ENCODE measurements at regions not wholly inside any gene's neighbourhood (a gene's known extent, or its start where the extent isn't known, plus 50 kb on each side); places are given as distances from the start of the nearest gene placed in this dataset.

DNA sequence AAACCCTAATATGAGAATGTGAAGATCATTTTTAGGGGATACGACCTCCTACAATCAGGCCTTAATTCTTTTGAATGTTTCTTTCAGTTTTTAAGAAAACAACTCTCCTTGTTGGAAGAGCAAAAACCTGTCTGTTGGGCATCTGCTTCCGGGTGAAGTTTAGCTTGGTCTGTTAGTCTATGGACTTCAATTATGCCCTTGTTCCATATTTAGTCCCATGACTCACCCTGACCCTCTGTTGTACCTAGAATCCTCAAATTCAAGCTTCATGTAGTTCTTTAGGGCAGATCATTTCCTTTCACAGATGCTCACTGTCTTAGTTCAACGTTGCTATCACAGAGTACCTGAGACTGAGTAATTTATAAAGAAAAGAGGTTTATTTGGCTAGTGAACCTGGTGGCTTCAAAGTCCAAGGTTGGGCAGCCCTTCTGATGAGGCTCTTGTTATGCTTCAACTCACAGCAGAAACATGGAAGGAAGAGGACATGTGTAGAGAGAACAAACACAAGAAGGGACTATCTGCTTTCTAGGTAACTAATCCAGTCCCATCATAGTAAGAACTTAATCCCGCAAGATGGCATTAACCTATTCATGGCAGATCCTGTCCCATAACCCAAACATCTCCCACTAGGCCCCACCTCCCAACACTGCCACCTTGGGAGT lies 82.5 kb upstream of the SERPINE2 start:
- Histone ChIP-seq H3K27me3 (ENCODE audit: control insufficient read depth in 2 of 2, insufficient read depth in 2 of 2, low read length in 2 of 2) (peaks cover 0 to 1% of the 10 kb centered on the region in 2 experiments), H3K27ac (ENCODE audit: insufficient read depth, low read depth, low read length) (no peak overlapping the region), H3K9ac (replicated peaks; ENCODE audit: extremely low read depth, insufficient read depth, low read length) (no peak overlapping the region), H2AFZ (ENCODE audit: low read depth, low read length) (no peak overlapping the region), H3K4me2 (ENCODE audit: insufficient read depth, low read length) (no peak overlapping the region), H3K79me2 (ENCODE audit: control insufficient read depth, insufficient read depth, low read length) (no peaks in the 10 kb centered on the region), H3K4me1 (ENCODE audit: control insufficient read depth, extremely low read depth, insufficient read depth, low read length) (peaks cover 18% of the 10 kb centered on the region), H3K9me3 (replicated peaks; ENCODE audit: control insufficient read depth, insufficient read depth, low read length) (no peaks in the 10 kb centered on the region), H3K4me3 (replicated peaks in 1 of 3; ENCODE audit: insufficient read depth in 1 of 3, low read depth in 1 of 3, low read length in 3 of 3) (no peak overlapping the region), H4K20me1 (replicated peaks; ENCODE audit: control insufficient read depth, extremely low read depth, insufficient read depth, low read length) (no peaks in the 10 kb centered on the region), H3K36me3 (ENCODE audit: control insufficient read depth in 2 of 2, extremely low read depth in 1 of 2, insufficient read depth in 2 of 2, low read length in 2 of 2) (no peaks in the 10 kb centered on the region), H3K9me1 (replicated peaks; ENCODE audit: control insufficient read depth, extremely low read depth, insufficient read depth, low read length) (no peaks in the 10 kb centered on the region)
- BruUV-seq (replicated peaks), result no TSS peak
- intact Hi-C loops (cut with micrococcal nuclease), result loop anchor here (1.0 to 5.0 kb wide), 4 partner anchors 21 to 100 kb away; partner anchors contain the start of gene SERPINE2
- CTCF ChIA-PET, result interaction anchor here (1.2 to 1.3 kb wide), 2 partner anchors 128 to 163 kb away, joined by 4 read pairs; no protein-coding TSS in a partner anchor
- FAIRE-seq (no peak), DNase-seq (ENCODE audit: low read depth, low spot score) (no peak)
- POLR2A ChIA-PET, result no interaction called here
- dilution Hi-C loops (cut with MboI; ENCODE audit: extremely low pct_ligation_motif_present, low sequenced_read_pairs), result no loop called here
- TF ChIP-seq, protein P1, sequence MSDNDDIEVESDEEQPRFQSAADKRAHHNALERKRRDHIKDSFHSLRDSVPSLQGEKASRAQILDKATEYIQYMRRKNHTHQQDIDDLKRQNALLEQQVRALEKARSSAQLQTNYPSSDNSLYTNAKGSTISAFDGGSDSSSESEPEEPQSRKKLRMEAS (IDR thresholded peaks at IDR 0.05; ENCODE audit: insufficient read depth, insufficient read length), result no peak
- TF ChIP-seq FOS (IDR thresholded peaks at IDR 0.05; ENCODE audit: borderline replicate concordance, insufficient read depth, low read length), result peak; percentile 34

DNA sequence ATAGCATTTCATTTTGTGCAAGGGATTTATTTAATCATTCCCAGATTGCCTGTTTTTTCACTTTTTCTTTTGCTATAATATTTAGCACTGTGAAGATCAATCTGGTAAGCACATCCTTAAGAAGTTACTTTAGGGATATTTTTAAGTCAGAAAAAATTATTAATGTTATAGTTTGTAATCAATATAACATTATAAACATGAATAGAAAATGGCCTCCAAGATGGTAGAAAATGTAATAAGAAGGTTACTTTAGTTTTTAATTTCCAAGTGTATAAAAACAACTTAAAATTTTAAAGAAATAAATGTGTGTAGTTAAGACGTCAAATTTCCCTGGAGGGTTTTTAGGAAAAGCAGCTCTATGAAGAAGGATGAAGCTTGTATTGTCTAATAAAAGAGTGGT lies 81.9 kb upstream of the SERPINE2 start:
- no TSS peak for BruUV-seq (replicated peaks)
- dilution Hi-C loops (cut with MboI; ENCODE audit: extremely low pct_ligation_motif_present, low sequenced_read_pairs), result no loop called here
- Histone ChIP-seq H3K4me3 (replicated peaks in 1 of 3; ENCODE audit: insufficient read depth in 1 of 3, low read depth in 1 of 3, low read length in 3 of 3) (no peak overlapping the region), H3K79me2 (ENCODE audit: control insufficient read depth, insufficient read depth, low read length) (no peaks in the 10 kb centered on the region), H3K27me3 (ENCODE audit: control insufficient read depth in 2 of 2, insufficient read depth in 2 of 2, low read length in 2 of 2) (no peaks in the 10 kb centered on the region), H3K36me3 (ENCODE audit: control insufficient read depth in 2 of 2, extremely low read depth in 1 of 2, insufficient read depth in 2 of 2, low read length in 2 of 2) (no peaks in the 10 kb centered on the region), H3K9me1 (replicated peaks; ENCODE audit: control insufficient read depth, extremely low read depth, insufficient read depth, low read length) (no peaks in the 10 kb centered on the region), H3K27ac (ENCODE audit: insufficient read depth, low read depth, low read length) (no peak overlapping the region), H3K4me2 (ENCODE audit: insufficient read depth, low read length) (no peak overlapping the region), H2AFZ (ENCODE audit: low read depth, low read length) (no peak overlapping the region), H4K20me1 (replicated peaks; ENCODE audit: control insufficient read depth, extremely low read depth, insufficient read depth, low read length) (no peaks in the 10 kb centered on the region), H3K9me3 (replicated peaks; ENCODE audit: control insufficient read depth, insufficient read depth, low read length) (no peaks in the 10 kb centered on the region), H3K9ac (replicated peaks; ENCODE audit: extremely low read depth, insufficient read depth, low read length) (no peak overlapping the region), H3K4me1 (ENCODE audit: control insufficient read depth, extremely low read depth, insufficient read depth, low read length) (peaks cover 18% of the 10 kb centered on the region)
- FAIRE-seq (no peak), DNase-seq (ENCODE audit: low read depth, low spot score) (no peak)
- ChIA-PET CTCF (interaction anchor here (1.2 kb wide), 1 partner anchor 127 kb away, joined by 4 read pairs; no protein-coding TSS in a partner anchor), POLR2A (no interaction called here)
- intact Hi-C loops (cut with micrococcal nuclease), result loop anchor here (5.0 kb wide), 1 partner anchor 84 kb away; the partner anchor contains the start of gene SERPINE2
- no peak for TF ChIP-seq EZH2 (IDR thresholded peaks at IDR 0.05; ENCODE audit: borderline replicate concordance, low read depth, low read length, severe bottlenecking)
- TF ChIP-seq, protein P2, sequence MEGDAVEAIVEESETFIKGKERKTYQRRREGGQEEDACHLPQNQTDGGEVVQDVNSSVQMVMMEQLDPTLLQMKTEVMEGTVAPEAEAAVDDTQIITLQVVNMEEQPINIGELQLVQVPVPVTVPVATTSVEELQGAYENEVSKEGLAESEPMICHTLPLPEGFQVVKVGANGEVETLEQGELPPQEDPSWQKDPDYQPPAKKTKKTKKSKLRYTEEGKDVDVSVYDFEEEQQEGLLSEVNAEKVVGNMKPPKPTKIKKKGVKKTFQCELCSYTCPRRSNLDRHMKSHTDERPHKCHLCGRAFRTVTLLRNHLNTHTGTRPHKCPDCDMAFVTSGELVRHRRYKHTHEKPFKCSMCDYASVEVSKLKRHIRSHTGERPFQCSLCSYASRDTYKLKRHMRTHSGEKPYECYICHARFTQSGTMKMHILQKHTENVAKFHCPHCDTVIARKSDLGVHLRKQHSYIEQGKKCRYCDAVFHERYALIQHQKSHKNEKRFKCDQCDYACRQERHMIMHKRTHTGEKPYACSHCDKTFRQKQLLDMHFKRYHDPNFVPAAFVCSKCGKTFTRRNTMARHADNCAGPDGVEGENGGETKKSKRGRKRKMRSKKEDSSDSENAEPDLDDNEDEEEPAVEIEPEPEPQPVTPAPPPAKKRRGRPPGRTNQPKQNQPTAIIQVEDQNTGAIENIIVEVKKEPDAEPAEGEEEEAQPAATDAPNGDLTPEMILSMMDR (IDR thresholded peaks at IDR 0.05; ENCODE audit: extremely low read depth in 1 of 2, insufficient read depth in 1 of 2, low read depth in 1 of 2, low read length in 2 of 2), result no peak
- no peak for TF ChIP-seq FOS (IDR thresholded peaks at IDR 0.05; ENCODE audit: borderline replicate concordance, insufficient read depth, low read length)
- TF ChIP-seq GATA2 (IDR thresholded peaks at IDR 0.05; ENCODE audit: insufficient read depth, insufficient read length, low read depth, low read length), result no peak
- no peak for TF ChIP-seq POLR2AphosphoS5 (IDR thresholded peaks at IDR 0.05; ENCODE audit: insufficient read depth, low read depth, low read length)
- TF ChIP-seq MYC (IDR thresholded peaks at IDR 0.05; ENCODE audit: low read depth, low read length), result no peak
- TF ChIP-seq JUN (IDR thresholded peaks at IDR 0.05; ENCODE audit: borderline replicate concordance, insufficient read depth, insufficient read length, low read depth), result no peak
- TF ChIP-seq POLR2A (IDR thresholded peaks at IDR 0.05; ENCODE audit: low read depth, low read length), result no peak
- TF ChIP-seq, protein P1 (IDR thresholded peaks at IDR 0.05; ENCODE audit: insufficient read depth, insufficient read length), result no peak

Data from endothelial cell of umbilical vein (primary cell).